ENCODE measurements at regions not wholly inside any gene's neighbourhood (a gene's known extent, or its start where the extent isn't known, plus 50 kb on each side); places are given as distances from the start of the nearest gene placed in this dataset.

DNA sequence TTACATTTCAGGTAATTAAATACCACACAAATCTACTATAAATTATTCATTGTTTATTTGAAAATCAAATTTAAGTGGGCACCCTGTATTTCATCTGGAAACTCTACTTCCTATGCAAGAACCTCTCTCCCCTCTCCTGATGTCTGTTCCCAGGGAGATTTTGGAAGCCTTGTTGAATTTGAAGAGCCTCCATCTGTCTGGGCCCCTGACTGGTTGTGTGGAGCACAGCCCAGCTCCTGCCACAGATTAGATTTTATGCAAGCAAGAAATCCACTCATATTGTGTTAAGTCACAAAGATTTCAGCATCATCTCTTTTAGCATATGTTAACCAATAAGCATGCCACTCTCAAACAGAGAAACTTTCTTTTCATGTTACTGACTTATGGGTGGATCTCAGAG lies 451.2 kb downstream of the TFAP2B start:
- TF ChIP-seq, protein P1, sequence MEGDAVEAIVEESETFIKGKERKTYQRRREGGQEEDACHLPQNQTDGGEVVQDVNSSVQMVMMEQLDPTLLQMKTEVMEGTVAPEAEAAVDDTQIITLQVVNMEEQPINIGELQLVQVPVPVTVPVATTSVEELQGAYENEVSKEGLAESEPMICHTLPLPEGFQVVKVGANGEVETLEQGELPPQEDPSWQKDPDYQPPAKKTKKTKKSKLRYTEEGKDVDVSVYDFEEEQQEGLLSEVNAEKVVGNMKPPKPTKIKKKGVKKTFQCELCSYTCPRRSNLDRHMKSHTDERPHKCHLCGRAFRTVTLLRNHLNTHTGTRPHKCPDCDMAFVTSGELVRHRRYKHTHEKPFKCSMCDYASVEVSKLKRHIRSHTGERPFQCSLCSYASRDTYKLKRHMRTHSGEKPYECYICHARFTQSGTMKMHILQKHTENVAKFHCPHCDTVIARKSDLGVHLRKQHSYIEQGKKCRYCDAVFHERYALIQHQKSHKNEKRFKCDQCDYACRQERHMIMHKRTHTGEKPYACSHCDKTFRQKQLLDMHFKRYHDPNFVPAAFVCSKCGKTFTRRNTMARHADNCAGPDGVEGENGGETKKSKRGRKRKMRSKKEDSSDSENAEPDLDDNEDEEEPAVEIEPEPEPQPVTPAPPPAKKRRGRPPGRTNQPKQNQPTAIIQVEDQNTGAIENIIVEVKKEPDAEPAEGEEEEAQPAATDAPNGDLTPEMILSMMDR (conservative IDR thresholded peaks at IDR 0.05 in 1 of 2, IDR thresholded peaks at IDR 0.05 in 1 of 2; ENCODE audit: low read depth in 1 of 2, low read length in 2 of 2), result no peak
- no peak for TF ChIP-seq EZH2 (IDR thresholded peaks at IDR 0.05; ENCODE audit: low read length, missing control alignments)

DNA sequence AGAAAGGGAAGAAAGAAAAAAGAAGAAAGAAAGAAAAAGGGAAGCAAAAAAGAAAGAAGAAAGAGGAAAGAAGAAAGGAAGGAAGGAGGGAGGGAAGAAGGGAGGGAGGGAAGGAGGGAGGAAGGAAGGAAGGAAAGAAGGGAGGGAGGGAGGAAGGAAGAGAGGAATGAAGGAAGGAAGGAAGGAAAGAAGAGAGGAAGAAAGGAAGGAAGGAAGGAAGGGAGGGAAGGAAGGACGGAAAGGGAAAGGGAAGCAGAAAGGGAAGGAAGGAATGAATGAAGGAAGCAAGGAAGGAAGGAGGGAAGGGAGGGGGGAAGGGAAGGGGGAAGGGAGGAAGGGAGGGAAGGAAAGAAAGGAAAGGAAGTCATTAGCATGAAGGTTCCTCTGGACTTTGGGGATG lies 452.9 kb downstream of the TFAP2B start:
- no peak for DNase-seq (ENCODE audit: low read depth in 2 of 2)
- no peak overlapping the region for H3K4me2 ChIP-seq (ENCODE audit: extremely low read depth, insufficient read depth, low read length)
- no peaks in the 10 kb centered on the region for H3K79me2 ChIP-seq (ENCODE audit: control insufficient read depth, insufficient read depth, low read length)
- H3K4me1 ChIP-seq (ENCODE audit: control insufficient read depth, extremely low read depth, insufficient read depth, low read length), result no peaks in the 10 kb centered on the region
- no peaks in the 10 kb centered on the region for H3K36me3 ChIP-seq (ENCODE audit: control insufficient read depth, insufficient read depth, low read length)
- no peak overlapping the region for H3K4me3 ChIP-seq (replicated peaks in 1 of 4; ENCODE audit: control extremely low read depth in 1 of 4, insufficient read depth in 1 of 4, low read depth in 3 of 4, low read length in 4 of 4)
- no peak for TF ChIP-seq EZH2 (IDR thresholded peaks at IDR 0.05; ENCODE audit: low read length, missing control alignments)
- TF ChIP-seq, protein P1 (conservative IDR thresholded peaks at IDR 0.05 in 1 of 2, IDR thresholded peaks at IDR 0.05 in 1 of 2; ENCODE audit: low read depth in 1 of 2, low read length in 2 of 2), result no peak
- no peak overlapping the region for H3K27ac ChIP-seq (ENCODE audit: insufficient read depth, low read length)
- H3K9ac ChIP-seq (ENCODE audit: insufficient read depth, low read length), result no peak overlapping the region
- H4K20me1 ChIP-seq (ENCODE audit: control insufficient read depth, extremely low read depth, insufficient read depth, low read length), result no peaks in the 10 kb centered on the region
- no peak overlapping the region for H2AFZ ChIP-seq (ENCODE audit: low read length)
- no peaks in the 10 kb centered on the region for H3K27me3 ChIP-seq (ENCODE audit: control insufficient read depth, insufficient read depth, low read length)
- H3K9me3 ChIP-seq (ENCODE audit: control insufficient read depth, insufficient read depth, low read depth, low read length), result no peaks in the 10 kb centered on the region

More for the DNA sequence above, 451.2 kb downstream of the TFAP2B start:
- no peak for DNase-seq (ENCODE audit: low read depth in 2 of 2)
- H3K4me3 ChIP-seq (replicated peaks in 1 of 4; ENCODE audit: control extremely low read depth in 1 of 4, insufficient read depth in 1 of 4, low read depth in 3 of 4, low read length in 4 of 4), result no peak overlapping the region
- H3K4me1 ChIP-seq (ENCODE audit: control insufficient read depth, extremely low read depth, insufficient read depth, low read length), result no peaks in the 10 kb centered on the region
- H2AFZ ChIP-seq (ENCODE audit: low read length), result no peak overlapping the region
- H3K4me2 ChIP-seq (ENCODE audit: extremely low read depth, insufficient read depth, low read length), result no peak overlapping the region
- H3K79me2 ChIP-seq (ENCODE audit: control insufficient read depth, insufficient read depth, low read length), result no peaks in the 10 kb centered on the region
- no peak overlapping the region for H3K27ac ChIP-seq (ENCODE audit: insufficient read depth, low read length)
- H3K9me3 ChIP-seq (ENCODE audit: control insufficient read depth, insufficient read depth, low read depth, low read length), result no peaks in the 10 kb centered on the region
- H3K36me3 ChIP-seq (ENCODE audit: control insufficient read depth, insufficient read depth, low read length), result no peaks in the 10 kb centered on the region
- no peaks in the 10 kb centered on the region for H3K27me3 ChIP-seq (ENCODE audit: control insufficient read depth, insufficient read depth, low read length)
- H4K20me1 ChIP-seq (ENCODE audit: control insufficient read depth, extremely low read depth, insufficient read depth, low read length), result no peaks in the 10 kb centered on the region
- no peak overlapping the region for H3K9ac ChIP-seq (ENCODE audit: insufficient read depth, low read length)

DNA sequence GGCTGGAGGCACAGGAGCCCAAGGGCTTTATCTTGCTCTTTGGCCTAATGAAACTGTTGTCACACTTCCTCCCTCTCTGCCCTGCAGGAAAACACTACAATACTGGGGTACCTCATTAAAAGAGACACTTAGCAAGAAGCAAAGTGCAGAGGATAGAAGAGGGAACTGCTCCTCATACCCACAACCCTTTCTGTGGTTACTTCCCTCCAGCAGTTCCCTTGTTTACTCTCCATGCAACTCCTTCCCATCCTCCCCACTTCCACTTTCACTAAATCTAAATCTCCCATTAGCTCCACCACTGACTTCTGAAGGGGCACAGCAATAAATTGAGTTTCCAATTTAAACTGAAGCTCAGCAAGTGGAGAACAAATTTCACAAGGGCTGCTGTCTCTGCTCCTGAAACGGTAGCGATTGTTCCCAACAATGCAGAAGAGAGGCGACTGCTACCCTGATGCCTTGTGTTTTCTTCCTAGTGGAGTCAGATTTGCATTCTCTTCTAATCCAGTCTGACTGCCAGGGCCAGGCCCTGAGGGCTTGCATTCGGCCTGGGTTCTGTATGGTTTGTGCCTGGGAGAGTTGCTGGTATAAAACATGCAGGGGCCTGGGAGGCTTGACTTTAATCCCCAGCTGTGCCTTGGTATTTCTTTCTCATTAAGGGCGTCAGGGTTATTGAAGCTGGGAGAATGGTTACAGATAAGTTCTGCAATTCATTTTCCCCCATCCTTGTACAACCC lies 454.7 kb downstream of the TFAP2B start:
- H3K9me3 ChIP-seq (ENCODE audit: control insufficient read depth, insufficient read depth, low read depth, low read length), result no peaks in the 10 kb centered on the region
- no peaks in the 10 kb centered on the region for H3K27me3 ChIP-seq (ENCODE audit: control insufficient read depth, insufficient read depth, low read length)
- TF ChIP-seq EZH2 (IDR thresholded peaks at IDR 0.05; ENCODE audit: low read length, missing control alignments), result no peak
- TF ChIP-seq, protein P1 (conservative IDR thresholded peaks at IDR 0.05 in 1 of 2, IDR thresholded peaks at IDR 0.05 in 1 of 2; ENCODE audit: low read depth in 1 of 2, low read length in 2 of 2), result no peak
- no peak overlapping the region for H3K4me3 ChIP-seq (replicated peaks in 1 of 4; ENCODE audit: control extremely low read depth in 1 of 4, insufficient read depth in 1 of 4, low read depth in 3 of 4, low read length in 4 of 4)
- no peak overlapping the region for H3K27ac ChIP-seq (ENCODE audit: insufficient read depth, low read length)
- H2AFZ ChIP-seq (ENCODE audit: low read length), result no peak overlapping the region
- DNase-seq (ENCODE audit: low read depth in 2 of 2), result no peak
- H4K20me1 ChIP-seq (ENCODE audit: control insufficient read depth, extremely low read depth, insufficient read depth, low read length), result no peaks in the 10 kb centered on the region
- no peak overlapping the region for H3K9ac ChIP-seq (ENCODE audit: insufficient read depth, low read length)
- H3K4me1 ChIP-seq (ENCODE audit: control insufficient read depth, extremely low read depth, insufficient read depth, low read length), result no peaks in the 10 kb centered on the region
- H3K79me2 ChIP-seq (ENCODE audit: control insufficient read depth, insufficient read depth, low read length), result no peaks in the 10 kb centered on the region
- H3K4me2 ChIP-seq (ENCODE audit: extremely low read depth, insufficient read depth, low read length), result no peak overlapping the region
- H3K36me3 ChIP-seq (ENCODE audit: control insufficient read depth, insufficient read depth, low read length), result no peaks in the 10 kb centered on the region
